ENCODE measurements at regions not wholly inside any gene's neighbourhood (a gene's known extent, or its start where the extent isn't known, plus 50 kb on each side); places are given as distances from the start of the nearest gene placed in this dataset.
"Not testable (repeated sequence)": the region's sequence is repeated elsewhere in the genome, so short reads cannot be mapped to it uniquely, and the experiment has no call there.

DNA sequence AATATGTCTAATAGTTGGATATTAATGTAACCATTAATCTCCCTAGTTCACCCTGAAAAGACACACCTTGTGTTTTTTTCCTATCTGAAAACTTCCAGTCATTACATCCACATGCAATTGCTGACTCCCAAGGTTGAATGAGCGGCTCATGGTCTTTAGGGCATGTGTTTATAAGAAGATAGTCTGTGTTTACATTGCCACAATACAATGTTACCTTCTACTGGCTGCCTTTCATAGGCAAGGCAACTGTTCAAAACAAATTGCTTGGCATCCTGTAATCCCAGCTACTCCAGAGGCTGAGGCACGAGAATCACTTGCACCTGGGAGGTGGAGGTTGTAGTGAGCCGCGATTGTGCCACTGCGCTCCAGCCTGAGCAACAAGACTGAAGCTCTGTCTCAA is 52.6 kb upstream of the GPCPD1 start:
- Histone ChIP-seq H3K27ac (ENCODE audit: low read depth in 1 of 2, low read length in 1 of 2) (no peak overlapping the region), H3K4me1 (ENCODE audit: control insufficient read depth in 2 of 2, insufficient read depth in 2 of 2, low read length in 2 of 2) (peaks cover 14 to 21% of the 10 kb centered on the region in 2 donors), H3K27me3 (ENCODE audit: control insufficient read depth in 2 of 2, insufficient read depth in 1 of 2, low read length in 1 of 2) (no peaks in the 10 kb centered on the region), H3K4me3 (ENCODE audit: low read length in 2 of 2) (no peak overlapping the region), H3K9me3 (ENCODE audit: control insufficient read depth in 2 of 2, insufficient read depth in 1 of 2, low read length in 1 of 2) (no peaks in the 10 kb centered on the region), H3K36me3 (ENCODE audit: control insufficient read depth in 2 of 2, insufficient read depth in 2 of 2, low read length in 1 of 2) (no peaks in the 10 kb centered on the region)
- no peak for DNase-seq (ENCODE audit: low read depth in 6 of 9, low spot score in 9 of 9)
- 90% methylated on average over 5 of the region's 5 CpGs for WGBS

DNA sequence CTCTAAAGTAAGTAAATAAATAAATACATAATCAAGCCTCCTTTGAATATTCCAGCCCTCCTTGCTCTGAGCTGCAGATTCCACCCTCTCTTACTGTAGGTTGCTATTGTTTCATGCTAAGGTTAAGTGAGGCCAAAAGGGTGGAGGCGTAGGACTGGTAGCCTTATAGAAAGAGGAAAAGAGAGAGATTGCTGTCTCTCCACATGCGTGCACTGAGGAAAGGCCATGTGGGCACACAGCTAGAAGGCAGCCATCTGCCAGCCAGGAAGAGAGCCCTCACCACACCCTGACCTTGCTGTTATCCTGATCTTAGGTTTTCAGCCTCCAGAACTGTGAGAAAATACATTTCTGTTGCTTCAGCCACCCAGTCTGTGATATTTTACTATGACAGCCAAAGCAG is 52.0 kb upstream of the GPCPD1 start:
- no peaks in the 10 kb centered on the region for H3K36me3 ChIP-seq (ENCODE audit: control insufficient read depth in 2 of 2, insufficient read depth in 2 of 2, low read length in 1 of 2)
- H3K27me3 ChIP-seq (ENCODE audit: control insufficient read depth in 2 of 2, insufficient read depth in 1 of 2, low read length in 1 of 2) = no peaks in the 10 kb centered on the region
- no peak overlapping the region for H3K27ac ChIP-seq (ENCODE audit: low read depth in 1 of 2, low read length in 1 of 2)
- no peak for DNase-seq (ENCODE audit: low read depth in 6 of 9, low spot score in 9 of 9)
- H3K4me3 ChIP-seq (ENCODE audit: low read length in 2 of 2) = no peak overlapping the region
- no peaks in the 10 kb centered on the region for H3K9me3 ChIP-seq (ENCODE audit: control insufficient read depth in 2 of 2, insufficient read depth in 1 of 2, low read length in 1 of 2)
- H3K4me1 ChIP-seq (ENCODE audit: control insufficient read depth in 2 of 2, insufficient read depth in 2 of 2, low read length in 2 of 2) = peaks cover 14 to 28% of the 10 kb centered on the region in 2 donors
- WGBS = 93% methylated on average over 2 of the region's 2 CpGs

DNA sequence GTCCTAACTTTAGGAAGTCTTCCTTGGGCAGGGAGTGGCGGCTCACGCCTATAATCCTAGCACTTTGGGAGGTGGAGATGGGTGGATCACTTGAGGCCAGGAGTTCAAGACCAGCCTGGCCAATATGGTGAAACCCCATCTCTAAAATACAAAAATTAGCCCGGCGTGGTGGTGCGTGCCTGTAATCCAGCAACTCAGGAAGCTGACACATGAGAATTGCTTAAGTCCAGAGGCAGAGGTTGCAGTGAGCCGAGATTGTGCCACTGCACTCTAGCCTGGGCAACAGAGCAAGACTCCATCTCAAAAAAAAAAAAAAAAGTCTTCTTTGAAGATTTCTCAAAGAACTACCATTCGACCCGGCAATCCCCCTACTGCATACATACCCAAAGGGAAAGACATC is 50.0 kb upstream of the GPCPD1 start:
- H3K36me3 ChIP-seq (ENCODE audit: control insufficient read depth in 2 of 2, insufficient read depth in 2 of 2, low read length in 1 of 2); H3K9me3 ChIP-seq (ENCODE audit: control insufficient read depth in 2 of 2, insufficient read depth in 1 of 2, low read length in 1 of 2); H3K27ac ChIP-seq (ENCODE audit: low read depth in 1 of 2, low read length in 1 of 2); H3K27me3 ChIP-seq (ENCODE audit: control insufficient read depth in 2 of 2, insufficient read depth in 1 of 2, low read length in 1 of 2); DNase-seq (ENCODE audit: low read depth in 6 of 9, low spot score in 9 of 9); H3K4me3 ChIP-seq (ENCODE audit: low read length in 2 of 2): not testable (repeated sequence)
- H3K4me1 ChIP-seq (ENCODE audit: control insufficient read depth in 2 of 2, insufficient read depth in 2 of 2, low read length in 2 of 2) = peaks cover 14 to 40% of the 10 kb centered on the region in 2 donors
- 97% methylated on average over 8 of the region's 8 CpGs for WGBS
